ENCODE measurements at regions not wholly inside any gene's neighbourhood (a gene's known extent, or its start where the extent isn't known, plus 50 kb on each side); places are given as distances from the start of the nearest gene placed in this dataset.
"Not testable (repeated sequence)": the region's sequence is repeated elsewhere in the genome, so short reads cannot be mapped to it uniquely, and the experiment has no call there.

GRCh38 chr1:189637041-189637440, 840.6 kb downstream of the BRINP3 start:
- DNase-seq, result no peak

- not testable (repeated sequence) for DNase-seq
These were observed 833.5 kb downstream of the BRINP3 start for GRCh38 chr1:189644156-189644555.

GRCh38 chr1:189644970-189645369, 832.7 kb downstream of the BRINP3 start:
- DNase-seq, result no peak

- DNase-seq, result no peak
These were observed 831.6 kb downstream of the BRINP3 start for GRCh38 chr1:189646066-189646465.

- DNase-seq, result no peak
These were observed 822.8 kb downstream of the BRINP3 start for GRCh38 chr1:189654906-189655305.

GRCh38 chr1:189656628-189657530, 820.8 kb downstream of the BRINP3 start:
- no peak for DNase-seq

- no peak for DNase-seq
These were observed 819.9 kb downstream of the BRINP3 start for GRCh38 chr1:189657715-189658114.

GRCh38 chr1:189658381-189658780, 819.3 kb downstream of the BRINP3 start:
- no peak for DNase-seq

- no peak for DNase-seq
These were observed 817.9 kb downstream of the BRINP3 start for GRCh38 chr1:189659731-189660130.

- DNase-seq, result no peak
These were observed 815.5 kb downstream of the BRINP3 start for GRCh38 chr1:189662190-189662589.

- DNase-seq, result no peak
These were observed 807.8 kb downstream of the BRINP3 start for GRCh38 chr1:189669846-189670245.

GRCh38 chr1:189673217-189673616, 804.4 kb downstream of the BRINP3 start:
- DNase-seq, result no peak

- DNase-seq, result no peak
These were observed 801.9 kb downstream of the BRINP3 start for GRCh38 chr1:189675712-189676244.

GRCh38 chr1:189678779-189679178, 798.9 kb downstream of the BRINP3 start:
- no peak for DNase-seq

- no peak for DNase-seq
These were observed 796.3 kb downstream of the BRINP3 start for GRCh38 chr1:189681252-189681919.

GRCh38 chr1:189682591-189682990, 795.1 kb downstream of the BRINP3 start:
- DNase-seq, result no peak

GRCh38 chr1:189686288-189686687, 791.4 kb downstream of the BRINP3 start:
- no peak for DNase-seq

GRCh38 chr1:189693140-189693539, 784.5 kb downstream of the BRINP3 start:
- no peak for DNase-seq

GRCh38 chr1:189696297-189696696, 781.4 kb downstream of the BRINP3 start:
- DNase-seq, result no peak

GRCh38 chr1:189697113-189697512, 780.6 kb downstream of the BRINP3 start:
- no peak for DNase-seq

- no peak for DNase-seq
These were observed 776.1 kb downstream of the BRINP3 start for GRCh38 chr1:189701606-189702005.

- DNase-seq, result no peak
These were observed 771.1 kb downstream of the BRINP3 start for GRCh38 chr1:189706594-189706993.

- no peak for DNase-seq
These were observed 769.0 kb downstream of the BRINP3 start for GRCh38 chr1:189708674-189709073.
